ENCODE measurements at regions not wholly inside any gene's neighbourhood (a gene's known extent, or its start where the extent isn't known, plus 50 kb on each side); places are given as distances from the start of the nearest gene placed in this dataset.

DNA sequence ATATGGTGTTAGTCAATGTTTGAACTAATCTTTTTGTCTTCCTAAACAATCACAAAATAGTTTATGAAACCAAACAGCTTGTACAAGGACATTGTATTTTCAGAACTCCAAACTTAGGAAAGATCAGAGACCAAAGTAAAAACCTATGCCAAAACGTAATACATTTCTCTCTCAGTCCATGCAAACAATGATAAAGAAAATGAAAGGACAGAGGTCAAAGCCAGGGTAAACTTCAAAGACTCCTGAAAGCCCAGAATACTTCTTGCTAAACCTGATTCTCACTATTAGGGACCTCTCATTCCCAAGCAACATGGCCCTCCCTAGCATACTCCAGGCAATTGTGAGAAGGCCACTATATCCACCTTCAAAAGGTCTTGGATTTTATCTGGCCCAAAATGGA is 105.1 kb upstream of the GALNT5 start:
- intact Hi-C loops (cut with DNase I; ENCODE audit: low total_unique reads): no loop called here
- no peak for DNase-seq
- Histone ChIP-seq H3K9me3 (no peaks in the 10 kb centered on the region), H3K4me1 (no peaks in the 10 kb centered on the region), H3K27me3 (no peaks in the 10 kb centered on the region), H3K4me3 (no peak overlapping the region), H3K27ac (no peak overlapping the region), H3K36me3 (no peaks in the 10 kb centered on the region)
- TF ChIP-seq CTCF (IDR thresholded peaks at IDR 0.05): no peak

DNA sequence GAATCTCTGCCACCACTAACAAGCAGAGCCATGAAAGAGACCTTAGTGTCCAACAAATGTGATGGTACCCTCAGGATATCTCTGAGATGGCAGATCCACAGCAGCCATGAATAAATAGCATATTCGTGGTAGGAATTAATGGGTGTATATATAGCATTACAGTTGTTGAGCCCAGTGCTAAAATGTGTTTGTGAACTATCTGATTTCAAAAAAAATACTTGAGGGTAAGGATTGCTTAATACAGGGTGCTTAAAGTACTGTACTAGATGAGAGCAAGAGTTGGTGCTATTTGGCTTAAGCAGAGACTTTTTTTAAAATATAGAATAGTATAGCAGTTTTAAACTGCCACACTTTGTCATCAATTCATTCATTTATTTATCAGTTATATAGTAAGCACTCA is 101.5 kb upstream of the GALNT5 start:
- no peaks in the 10 kb centered on the region for H3K4me1 ChIP-seq
- H3K36me3 ChIP-seq: no peaks in the 10 kb centered on the region
- H3K9me3 ChIP-seq: no peaks in the 10 kb centered on the region
- H3K4me3 ChIP-seq: no peak overlapping the region
- intact Hi-C loops (cut with DNase I; ENCODE audit: low total_unique reads): no loop called here
- no peak overlapping the region for H3K27ac ChIP-seq
- DNase-seq: no peak
- no peaks in the 10 kb centered on the region for H3K27me3 ChIP-seq
- TF ChIP-seq CTCF (IDR thresholded peaks at IDR 0.05): no peak

DNA sequence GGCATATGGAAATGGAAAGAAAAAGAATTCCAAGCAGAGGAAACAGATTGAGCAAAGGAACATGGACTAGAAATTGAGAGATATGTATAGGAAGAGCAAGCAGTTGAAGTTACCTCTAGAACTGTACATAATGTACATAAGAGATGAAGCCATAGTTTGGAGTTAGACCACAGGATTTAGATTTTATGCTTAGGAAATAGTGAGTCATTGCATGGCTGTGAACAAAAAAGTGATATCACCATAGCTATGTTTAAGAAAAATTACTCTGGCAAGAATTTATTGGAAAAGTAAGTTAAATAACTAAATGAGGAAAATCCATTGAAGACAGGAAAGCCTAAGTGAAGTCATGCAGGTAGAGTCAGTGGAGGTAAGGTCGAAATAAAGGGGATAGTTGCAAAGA is 99.4 kb upstream of the GALNT5 start:
- Histone ChIP-seq H3K4me1 (no peaks in the 10 kb centered on the region), H3K27me3 (no peaks in the 10 kb centered on the region), H3K27ac (no peak overlapping the region), H3K36me3 (no peaks in the 10 kb centered on the region), H3K4me3 (no peak overlapping the region), H3K9me3 (no peaks in the 10 kb centered on the region)
- DNase-seq: no peak
- TF ChIP-seq CTCF (IDR thresholded peaks at IDR 0.05): no peak
- intact Hi-C loops (cut with DNase I; ENCODE audit: low total_unique reads): no loop called here

- TF ChIP-seq CTCF (IDR thresholded peaks at IDR 0.05): no peak
Measured at GRCh38 chr2:157159221-157159934, 98.1 kb upstream of the GALNT5 start.

GRCh38 chr2:157160111-157160510 is 97.4 kb upstream of the GALNT5 start:
- Histone ChIP-seq H3K27ac (no peak overlapping the region), H3K4me1 (no peaks in the 10 kb centered on the region), H3K27me3 (no peaks in the 10 kb centered on the region), H3K4me3 (no peak overlapping the region), H3K9me3 (peaks cover 0 to 5% (median 0%) of the 10 kb centered on the region in 3 donors), H3K36me3 (no peaks in the 10 kb centered on the region)
- TF ChIP-seq CTCF (IDR thresholded peaks at IDR 0.05): no peak
- DNase-seq: no peak
- intact Hi-C loops (cut with DNase I; ENCODE audit: low total_unique reads): no loop called here

More at GRCh38 chr2:157159221-157159934, 98.1 kb upstream of the GALNT5 start:
- intact Hi-C loops (cut with DNase I; ENCODE audit: low total_unique reads): no loop called here
- H3K27ac ChIP-seq: no peak overlapping the region
- DNase-seq: no peak
- no peaks in the 10 kb centered on the region for H3K27me3 ChIP-seq
- H3K4me1 ChIP-seq: no peaks in the 10 kb centered on the region
- H3K9me3 ChIP-seq: peaks cover 0 to 3% (median 0%) of the 10 kb centered on the region in 3 donors
- no peak overlapping the region for H3K4me3 ChIP-seq
- no peaks in the 10 kb centered on the region for H3K36me3 ChIP-seq
